Muscle layer of duodenum (tissue), 2 donors: ENCODE measurements at regions not wholly inside any gene's neighbourhood (a gene's known extent, or its start where the extent isn't known, plus 50 kb on each side); places are given as distances from the start of the nearest gene placed in this dataset.

Experiments
- H3K27ac ChIP-seq: one replicate; pipeline ENCODE4 v1.7.0; 2013; ENCODE audit warnings: mild to moderate bottlenecking, low read length
- H3K27me3 ChIP-seq: one replicate; pipeline ENCODE4 v1.7.0; 2013; ENCODE audit warnings: low read depth, mild to moderate bottlenecking, control low read depth, low read length
- H3K36me3 ChIP-seq, 2 donors: one replicate each; pipeline ENCODE4 v1.7.0; 2013; ENCODE audit warnings: low read length in 2 of 2, control low read depth in 1 of 2, mild to moderate bottlenecking in 1 of 2; ENCODE audit not compliant: insufficient read depth in 2 of 2, control insufficient read depth in 1 of 2
- H3K4me1 ChIP-seq, 2 donors: one replicate each; pipeline ENCODE4 v1.7.0; 2013; ENCODE audit warnings: low read length in 2 of 2, mild to moderate bottlenecking in 2 of 2, control low read depth in 1 of 2, moderate library complexity in 1 of 2; ENCODE audit not compliant: insufficient read depth in 2 of 2, control insufficient read depth in 1 of 2
- H3K4me3 ChIP-seq, 2 donors: one replicate each; pipeline ENCODE4 v1.7.0; 2013; ENCODE audit warnings: low read length in 2 of 2, low read depth in 1 of 2, mild to moderate bottlenecking in 1 of 2
- H3K9me3 ChIP-seq, 2 donors: one replicate each; pipeline ENCODE4 v1.7.0; 2013; ENCODE audit warnings: low read length in 2 of 2, control low read depth in 1 of 2, mild to moderate bottlenecking in 1 of 2; ENCODE audit not compliant: control insufficient read depth in 1 of 2
- donor health status: healthy.

DNA sequence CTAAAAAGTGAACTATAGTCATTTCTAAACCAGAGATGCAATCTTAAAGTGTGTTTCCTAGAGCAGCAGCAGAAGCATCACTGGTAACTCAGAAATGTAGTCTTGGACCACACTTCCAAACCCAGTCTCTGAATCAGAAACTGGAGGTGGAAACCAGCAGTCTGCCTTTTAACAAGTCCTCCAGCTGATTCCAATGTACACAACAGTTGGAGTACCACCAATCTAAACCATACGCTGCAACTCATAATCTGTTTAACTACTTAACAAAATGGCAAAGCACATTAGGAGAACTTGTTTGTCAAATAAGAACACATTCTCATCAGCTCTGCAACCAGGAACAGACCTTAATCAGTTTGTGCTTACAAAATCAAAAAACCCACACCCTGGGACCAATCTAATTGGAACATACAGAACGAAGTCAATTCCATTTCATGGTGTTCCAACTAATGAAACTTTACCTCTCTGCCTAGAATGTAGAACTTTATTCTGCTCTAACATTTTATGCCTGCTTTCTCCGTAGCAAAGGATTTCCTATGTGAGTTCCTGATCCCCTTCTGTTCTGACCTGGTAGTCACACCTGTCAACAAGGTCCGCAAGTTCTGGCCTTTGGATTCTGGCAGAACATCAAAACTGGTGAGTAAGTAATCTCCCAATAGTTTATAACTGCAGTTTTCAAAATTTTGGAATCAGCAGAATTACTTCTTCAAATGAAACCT is 390.4 kb downstream of the HTR1B start:
- Histone ChIP-seq H3K36me3 (no peaks in the 10 kb centered on the region), H3K4me3 (no peak overlapping the region), H3K4me1 (no peaks in the 10 kb centered on the region), H3K27ac (no peak overlapping the region), H3K9me3 (no peaks in the 10 kb centered on the region), H3K27me3 (no peaks in the 10 kb centered on the region)

DNA sequence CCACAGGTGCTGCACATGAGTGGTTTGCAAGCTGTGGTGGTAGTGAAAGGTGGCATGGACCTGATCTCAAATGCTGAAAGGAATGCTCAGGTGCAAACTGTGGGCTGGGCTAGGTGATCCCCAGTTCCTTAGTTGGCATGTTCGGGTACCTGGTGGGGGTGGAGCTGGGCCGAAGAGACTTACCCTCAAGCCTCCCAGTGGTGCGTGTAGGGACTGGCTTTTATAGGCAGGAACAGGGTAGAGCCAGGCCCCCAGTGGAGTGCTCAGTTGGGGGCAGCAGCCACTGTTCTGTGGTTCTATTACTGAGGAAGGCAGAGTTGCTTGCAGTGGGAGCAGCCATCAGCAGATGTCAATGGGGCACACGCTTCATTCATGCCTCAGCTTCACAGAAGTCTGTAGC is 399.8 kb downstream of the HTR1B start:
- Histone ChIP-seq H3K4me3 (no peak overlapping the region), H3K36me3 (no peaks in the 10 kb centered on the region), H3K9me3 (no peaks in the 10 kb centered on the region)

DNA sequence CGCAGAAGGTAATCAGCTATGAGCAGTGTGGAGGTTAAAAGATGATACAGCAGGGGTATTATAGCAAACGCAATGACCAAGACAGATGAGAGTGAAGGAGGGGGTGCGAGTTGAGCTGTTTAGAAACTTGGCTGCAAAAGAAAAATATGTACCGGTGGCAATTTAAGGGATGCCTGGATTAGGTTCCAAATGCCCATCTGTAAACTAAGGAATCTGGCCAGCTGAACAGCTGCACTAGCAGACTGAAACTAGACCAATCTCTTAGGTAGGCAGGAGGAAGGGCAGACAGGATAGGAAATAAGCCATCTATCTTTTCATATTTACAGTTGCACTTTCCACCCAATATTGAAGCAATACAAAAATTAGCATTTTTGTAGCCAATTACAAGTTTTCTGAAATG is 407.6 kb downstream of the HTR1B start:
- no peaks in the 10 kb centered on the region for H3K27me3 ChIP-seq
- no peaks in the 10 kb centered on the region for H3K36me3 ChIP-seq
- no peak overlapping the region for H3K4me3 ChIP-seq
- no peaks in the 10 kb centered on the region for H3K9me3 ChIP-seq
- H3K27ac ChIP-seq: no peak overlapping the region
- H3K4me1 ChIP-seq: no peaks in the 10 kb centered on the region

More for the DNA sequence above, 399.8 kb downstream of the HTR1B start:
- Histone ChIP-seq H3K4me1 (no peaks in the 10 kb centered on the region), H3K27ac (no peak overlapping the region), H3K27me3 (no peaks in the 10 kb centered on the region)

DNA sequence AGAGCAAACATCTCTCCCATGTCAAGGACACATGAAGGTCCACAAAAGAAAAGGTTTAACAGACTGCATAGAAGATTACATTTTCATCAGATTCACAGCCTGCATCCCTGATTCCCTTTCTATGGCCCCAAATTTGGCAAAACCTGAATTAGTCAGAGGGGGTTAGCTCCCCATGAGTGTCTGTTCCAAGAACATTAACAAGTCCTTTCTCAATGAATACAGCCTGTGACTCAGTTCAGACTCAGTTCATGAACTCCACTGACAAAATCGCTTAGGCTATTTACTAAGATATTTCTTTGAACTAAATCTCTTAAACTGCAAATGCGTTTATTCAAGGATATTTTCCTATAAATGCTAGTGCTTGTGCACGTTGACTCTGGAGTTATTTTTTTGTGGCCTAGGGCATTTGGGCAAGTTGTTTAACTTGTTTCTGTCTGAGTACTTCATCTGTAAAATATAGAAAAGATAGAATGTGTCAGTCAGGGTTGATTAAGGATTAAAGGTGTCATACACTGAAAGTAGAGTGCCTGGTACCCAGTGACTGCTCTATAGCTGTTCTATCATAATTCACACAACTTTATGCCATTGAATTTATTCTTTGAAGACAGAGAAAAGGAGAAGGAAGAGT is 422.6 kb downstream of the HTR1B start:
- Histone ChIP-seq H3K4me1 (no peaks in the 10 kb centered on the region), H3K36me3 (no peaks in the 10 kb centered on the region), H3K27me3 (no peaks in the 10 kb centered on the region), H3K9me3 (peaks cover 0 to 11% of the 10 kb centered on the region in 2 donors), H3K4me3 (no peak overlapping the region), H3K27ac (no peak overlapping the region)

DNA sequence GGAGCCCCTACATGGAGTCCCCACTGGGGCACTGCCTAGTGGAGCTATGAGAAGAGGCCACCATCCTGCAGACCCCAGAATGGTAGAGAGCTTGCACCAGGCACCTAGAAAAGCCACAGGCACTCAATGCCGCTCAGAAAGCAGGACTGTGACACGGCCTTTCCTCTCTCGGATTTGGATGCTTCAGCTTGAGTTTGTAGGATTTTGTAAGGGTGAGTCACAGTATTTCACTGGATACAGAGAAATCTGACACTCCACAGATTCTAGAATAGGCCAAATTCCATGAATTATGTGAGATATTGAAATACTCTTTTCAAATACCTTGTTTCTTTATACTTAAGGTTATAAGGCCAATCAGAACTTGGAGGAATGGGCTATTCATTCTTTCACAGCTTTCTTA is 424.5 kb downstream of the HTR1B start:
- no peak overlapping the region for H3K4me3 ChIP-seq
- H3K27ac ChIP-seq: no peak overlapping the region
- no peaks in the 10 kb centered on the region for H3K4me1 ChIP-seq
- peaks cover 0 to 7% of the 10 kb centered on the region in 2 donors for H3K9me3 ChIP-seq
- H3K27me3 ChIP-seq: no peaks in the 10 kb centered on the region
- no peaks in the 10 kb centered on the region for H3K36me3 ChIP-seq

DNA sequence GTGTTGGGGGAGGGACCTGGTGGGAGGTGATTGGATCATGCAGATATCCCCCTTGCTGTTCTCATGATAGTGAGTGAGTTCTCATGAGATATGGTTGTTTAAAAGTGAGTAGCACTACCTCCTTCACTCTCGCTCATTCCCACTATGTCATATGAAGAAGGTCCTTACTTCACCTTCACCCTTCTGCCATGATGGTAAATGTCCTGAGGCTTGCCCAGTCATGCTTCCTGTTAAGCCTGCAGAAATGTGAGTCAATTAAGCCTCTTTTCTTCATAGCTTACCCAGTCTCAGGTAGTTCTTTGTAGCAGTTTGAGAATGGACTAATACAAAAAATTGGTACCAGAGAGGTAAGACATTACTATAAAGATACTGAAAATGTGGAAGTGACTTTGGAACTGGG is 425.9 kb downstream of the HTR1B start:
- H3K9me3 ChIP-seq: peaks cover 0 to 7% of the 10 kb centered on the region in 2 donors
- H3K36me3 ChIP-seq: no peaks in the 10 kb centered on the region
- no peak overlapping the region for H3K27ac ChIP-seq
- no peaks in the 10 kb centered on the region for H3K27me3 ChIP-seq
- H3K4me3 ChIP-seq: no peak overlapping the region
- H3K4me1 ChIP-seq: no peaks in the 10 kb centered on the region

DNA sequence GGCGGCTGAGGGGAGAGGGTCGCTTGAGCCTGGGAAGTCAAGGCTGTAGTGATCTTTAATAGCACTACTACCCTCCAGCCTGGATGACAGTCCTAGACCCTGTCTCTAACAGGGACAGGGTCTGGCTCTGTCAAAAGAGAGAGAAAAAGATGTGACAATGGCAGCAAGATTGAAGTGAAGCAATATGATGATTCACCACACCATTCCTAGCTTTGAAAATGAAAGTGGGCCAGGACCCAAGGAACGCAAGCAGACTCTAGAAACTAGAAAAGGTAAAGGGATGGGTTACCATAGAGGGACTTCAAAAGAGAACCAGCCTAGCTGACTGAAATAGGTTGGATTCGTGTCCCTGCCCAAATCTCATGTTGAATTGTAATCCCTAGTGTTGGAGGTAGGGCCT is 426.9 kb downstream of the HTR1B start:
- Histone ChIP-seq H3K36me3 (no peaks in the 10 kb centered on the region), H3K27ac (no peak overlapping the region), H3K4me3 (no peak overlapping the region), H3K4me1 (no peaks in the 10 kb centered on the region), H3K9me3 (peaks cover 0 to 7% of the 10 kb centered on the region in 2 donors), H3K27me3 (no peaks in the 10 kb centered on the region)

DNA sequence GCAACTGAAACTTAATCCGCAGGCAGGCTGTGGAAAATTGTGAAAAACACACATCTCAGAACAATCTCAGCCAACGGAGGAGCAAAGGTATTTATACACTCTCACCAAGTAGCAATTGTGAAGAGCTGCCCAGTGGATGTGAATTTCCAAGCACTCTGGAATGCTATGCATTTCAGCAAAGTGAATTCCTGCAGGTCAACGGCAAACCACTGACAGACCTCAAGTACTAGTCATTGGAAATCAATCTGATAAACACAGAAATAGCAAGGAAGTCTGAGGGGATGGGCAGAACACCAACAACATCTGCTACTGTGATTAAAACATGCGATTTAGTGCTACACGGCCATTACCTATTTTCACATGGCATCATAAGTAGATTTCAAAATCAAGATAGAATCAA is 429.1 kb downstream of the HTR1B start:
- Histone ChIP-seq H3K27ac (no peak overlapping the region), H3K36me3 (no peaks in the 10 kb centered on the region), H3K9me3 (peaks cover 0 to 6% of the 10 kb centered on the region in 2 donors)

DNA sequence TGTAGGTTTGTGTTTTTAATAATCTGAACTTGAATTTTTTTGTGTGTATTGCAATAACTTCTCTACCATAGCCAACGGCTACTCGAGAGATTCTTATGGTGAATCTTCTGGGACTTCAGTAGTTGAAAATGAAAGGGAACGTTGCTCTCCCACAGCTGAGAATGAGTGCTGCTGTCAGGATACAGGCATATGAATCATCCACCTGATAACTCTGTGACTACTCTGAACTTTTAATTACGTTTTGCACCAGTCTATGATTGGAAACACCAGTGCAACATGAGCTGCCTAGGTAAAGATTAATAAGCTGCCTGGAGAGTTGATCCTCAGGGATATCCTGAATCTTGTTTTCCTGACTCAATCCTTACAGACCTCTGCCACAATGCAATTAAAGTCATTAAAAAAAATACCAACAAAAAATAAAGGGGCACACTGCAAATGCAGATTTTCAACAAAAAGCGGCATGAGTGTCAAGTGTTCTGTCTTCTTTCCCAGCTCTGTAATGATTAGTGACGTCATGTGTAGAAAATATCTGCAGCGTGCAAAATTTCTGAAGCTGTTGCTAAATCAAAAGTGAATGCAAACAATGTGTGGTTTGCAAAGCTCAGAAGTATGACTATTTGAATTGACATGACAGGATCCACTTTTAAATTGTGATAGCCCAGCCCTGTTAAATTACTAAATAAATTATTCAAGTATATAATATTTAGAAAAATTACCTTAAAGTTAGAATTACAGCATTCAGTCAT is 432.2 kb downstream of the HTR1B start:
- no peaks in the 10 kb centered on the region for H3K36me3 ChIP-seq
- no peaks in the 10 kb centered on the region for H3K4me1 ChIP-seq
- no peaks in the 10 kb centered on the region for H3K27me3 ChIP-seq
- H3K4me3 ChIP-seq: no peak overlapping the region
- H3K9me3 ChIP-seq: no peaks in the 10 kb centered on the region
- no peak overlapping the region for H3K27ac ChIP-seq

More for the DNA sequence above, 429.1 kb downstream of the HTR1B start:
- Histone ChIP-seq H3K4me3 (no peak overlapping the region), H3K4me1 (no peaks in the 10 kb centered on the region), H3K27me3 (no peaks in the 10 kb centered on the region)

DNA sequence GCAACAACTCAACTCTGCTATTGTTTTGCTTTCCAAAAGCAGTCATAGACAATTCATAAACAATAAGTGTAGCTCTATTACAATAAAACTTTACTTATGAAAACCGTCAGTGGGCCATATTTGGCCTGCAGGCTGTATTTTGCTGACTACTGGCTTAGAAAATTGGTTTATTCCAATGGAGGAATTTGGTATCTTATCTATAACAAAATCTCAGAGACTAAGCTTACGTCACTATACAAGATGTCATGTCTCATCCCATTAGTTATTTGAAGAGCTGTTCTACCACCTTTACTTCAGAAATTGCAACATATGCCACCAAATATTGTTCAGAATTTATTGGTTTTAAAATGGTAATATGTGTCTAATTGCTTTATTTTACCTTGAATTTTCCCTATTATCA is 436.9 kb downstream of the HTR1B start:
- Histone ChIP-seq H3K4me1 (no peaks in the 10 kb centered on the region), H3K9me3 (no peaks in the 10 kb centered on the region), H3K27me3 (no peaks in the 10 kb centered on the region), H3K36me3 (no peaks in the 10 kb centered on the region), H3K27ac (no peak overlapping the region), H3K4me3 (no peak overlapping the region)

DNA sequence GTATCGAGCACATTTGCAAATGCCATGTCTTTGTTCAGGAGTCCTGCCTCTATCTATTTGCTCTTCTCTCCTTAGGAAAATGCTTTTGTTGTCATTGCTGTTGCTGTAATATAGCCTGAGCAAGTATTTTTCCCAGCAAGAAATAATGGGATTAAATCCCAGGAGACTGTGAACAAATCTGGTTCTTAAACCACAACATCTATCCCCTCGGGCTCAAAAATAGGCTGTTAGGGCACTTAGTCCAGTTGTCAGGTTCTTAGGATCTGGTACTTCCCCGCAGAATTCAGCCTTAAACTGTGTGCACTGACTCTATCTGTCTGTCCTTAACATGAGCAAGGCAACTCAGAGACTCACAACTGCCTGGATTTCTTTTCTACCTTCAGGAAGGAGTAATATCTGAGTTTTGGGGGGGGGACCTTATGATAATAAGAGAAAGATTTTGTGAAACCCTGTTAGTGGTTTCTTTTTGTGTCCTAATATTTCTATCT is 437.5 kb downstream of the HTR1B start:
- Histone ChIP-seq H3K9me3 (no peaks in the 10 kb centered on the region), H3K27ac (no peak overlapping the region), H3K4me1 (no peaks in the 10 kb centered on the region), H3K36me3 (no peaks in the 10 kb centered on the region), H3K27me3 (no peaks in the 10 kb centered on the region), H3K4me3 (no peak overlapping the region)
